IPS-15b (cell line): ENCODE measurements at regions not wholly inside any gene's neighbourhood (a gene's known extent, or its start where the extent isn't known, plus 50 kb on each side); places are given as distances from the start of the nearest gene placed in this dataset.

Experiments
- H3K27me3 ChIP-seq: one replicate; pipeline ENCODE4 v1.6.1; 2013; ENCODE audit warnings: low read length; ENCODE audit not compliant: control insufficient read depth, insufficient read depth
- H3K36me3 ChIP-seq: one replicate; pipeline ENCODE4 v1.6.1; 2013; ENCODE audit warnings: low read length; ENCODE audit not compliant: control insufficient read depth, insufficient read depth
- H3K4me1 ChIP-seq: one replicate; pipeline ENCODE4 v1.6.1; 2013; ENCODE audit warnings: mild to moderate bottlenecking, low read length; ENCODE audit not compliant: control insufficient read depth, insufficient read depth
- H3K4me3 ChIP-seq: one replicate; pipeline ENCODE4 v1.5.1; 2013; ENCODE audit warnings: low read depth, low read length
- H3K9ac ChIP-seq: one replicate; pipeline ENCODE4 v1.6.1; 2013; ENCODE audit warnings: low read depth, mild to moderate bottlenecking, low read length
- H3K9me3 ChIP-seq: one replicate; pipeline ENCODE4 v1.6.1; 2013; ENCODE audit warnings: mild to moderate bottlenecking, low read length; ENCODE audit not compliant: control insufficient read depth, insufficient read depth

- Histone ChIP-seq H3K4me3 (no peak overlapping the region), H3K27me3 (no peaks in the 10 kb centered on the region), H3K36me3 (no peaks in the 10 kb centered on the region), H3K9me3 (no peaks in the 10 kb centered on the region), H3K4me1 (no peaks in the 10 kb centered on the region), H3K9ac (no peak overlapping the region)
These were observed 166.3 kb upstream of the ARHGAP20 start for GRCh38 chr11:110878513-110878912.

- Histone ChIP-seq H3K4me1 (no peaks in the 10 kb centered on the region), H3K9ac (no peak overlapping the region), H3K9me3 (no peaks in the 10 kb centered on the region), H3K36me3 (no peaks in the 10 kb centered on the region), H3K4me3 (no peak overlapping the region), H3K27me3 (no peaks in the 10 kb centered on the region)
These were observed 162.3 kb upstream of the ARHGAP20 start for GRCh38 chr11:110874437-110875030.

- Histone ChIP-seq H3K9me3 (no peaks in the 10 kb centered on the region), H3K4me3 (no peak overlapping the region), H3K4me1 (no peaks in the 10 kb centered on the region), H3K27me3 (no peaks in the 10 kb centered on the region), H3K9ac (no peak overlapping the region), H3K36me3 (no peaks in the 10 kb centered on the region)
These were observed 161.7 kb upstream of the ARHGAP20 start for GRCh38 chr11:110873975-110874374.

- no peaks in the 10 kb centered on the region for H3K4me1 ChIP-seq
- no peaks in the 10 kb centered on the region for H3K36me3 ChIP-seq
- no peak overlapping the region for H3K4me3 ChIP-seq
- H3K27me3 ChIP-seq: no peaks in the 10 kb centered on the region
- H3K9me3 ChIP-seq: no peaks in the 10 kb centered on the region
- no peak overlapping the region for H3K9ac ChIP-seq
These were observed 158.7 kb upstream of the ARHGAP20 start for GRCh38 chr11:110870816-110871522.

GRCh38 chr11:110867951-110868350, 155.7 kb upstream of the ARHGAP20 start:
- no peaks in the 10 kb centered on the region for H3K9me3 ChIP-seq
- H3K27me3 ChIP-seq: no peaks in the 10 kb centered on the region
- H3K4me3 ChIP-seq: no peak overlapping the region
- no peak overlapping the region for H3K9ac ChIP-seq
- H3K4me1 ChIP-seq: no peaks in the 10 kb centered on the region
- no peaks in the 10 kb centered on the region for H3K36me3 ChIP-seq

- Histone ChIP-seq H3K27me3 (no peaks in the 10 kb centered on the region), H3K4me1 (no peaks in the 10 kb centered on the region), H3K9ac (no peak overlapping the region), H3K9me3 (no peaks in the 10 kb centered on the region), H3K4me3 (no peak overlapping the region), H3K36me3 (no peaks in the 10 kb centered on the region)
These were observed 153.8 kb upstream of the ARHGAP20 start for GRCh38 chr11:110866081-110866480.

GRCh38 chr11:110862407-110862806, 150.2 kb upstream of the ARHGAP20 start:
- H3K9ac ChIP-seq: no peak overlapping the region
- no peaks in the 10 kb centered on the region for H3K4me1 ChIP-seq
- H3K9me3 ChIP-seq: no peaks in the 10 kb centered on the region
- no peaks in the 10 kb centered on the region for H3K36me3 ChIP-seq
- H3K27me3 ChIP-seq: no peaks in the 10 kb centered on the region
- no peak overlapping the region for H3K4me3 ChIP-seq

GRCh38 chr11:110860461-110860860, 148.2 kb upstream of the ARHGAP20 start:
- Histone ChIP-seq H3K4me3 (no peak overlapping the region), H3K9me3 (no peaks in the 10 kb centered on the region), H3K36me3 (no peaks in the 10 kb centered on the region), H3K4me1 (no peaks in the 10 kb centered on the region), H3K27me3 (no peaks in the 10 kb centered on the region), H3K9ac (no peak overlapping the region)

- Histone ChIP-seq H3K9ac (no peak overlapping the region), H3K27me3 (no peaks in the 10 kb centered on the region), H3K4me1 (no peaks in the 10 kb centered on the region), H3K36me3 (no peaks in the 10 kb centered on the region), H3K4me3 (no peak overlapping the region), H3K9me3 (no peaks in the 10 kb centered on the region)
These were observed 147.8 kb upstream of the ARHGAP20 start for GRCh38 chr11:110859998-110860397.

- H3K9ac ChIP-seq: no peak overlapping the region
- H3K4me3 ChIP-seq: no peak overlapping the region
- no peaks in the 10 kb centered on the region for H3K4me1 ChIP-seq
- H3K36me3 ChIP-seq: no peaks in the 10 kb centered on the region
- no peaks in the 10 kb centered on the region for H3K27me3 ChIP-seq
- H3K9me3 ChIP-seq: no peaks in the 10 kb centered on the region
These were observed 147.1 kb upstream of the ARHGAP20 start for GRCh38 chr11:110859240-110859840.

GRCh38 chr11:110858547-110858921, 146.3 kb upstream of the ARHGAP20 start:
- Histone ChIP-seq H3K9ac (no peak overlapping the region), H3K4me1 (no peaks in the 10 kb centered on the region), H3K9me3 (no peaks in the 10 kb centered on the region), H3K4me3 (no peak overlapping the region), H3K27me3 (no peaks in the 10 kb centered on the region), H3K36me3 (no peaks in the 10 kb centered on the region)

GRCh38 chr11:110857892-110858546, 145.8 kb upstream of the ARHGAP20 start:
- no peaks in the 10 kb centered on the region for H3K9me3 ChIP-seq
- H3K4me1 ChIP-seq: no peaks in the 10 kb centered on the region
- no peak overlapping the region for H3K4me3 ChIP-seq
- no peak overlapping the region for H3K9ac ChIP-seq
- no peaks in the 10 kb centered on the region for H3K36me3 ChIP-seq
- no peaks in the 10 kb centered on the region for H3K27me3 ChIP-seq
